ENCODE measurements at regions not wholly inside any gene's neighbourhood (a gene's known extent, or its start where the extent isn't known, plus 50 kb on each side); places are given as distances from the start of the nearest gene placed in this dataset.

- TF ChIP-seq CTCF (IDR thresholded peaks at IDR 0.05) (no peak), EZH2phosphoT487 (IDR thresholded peaks at IDR 0.05) (no peak)
Observed at GRCh38 chr10:54869022-54869421, 68.0 kb upstream of the PCDH15 start.

Data from neural progenitor cell (in vitro differentiated cells).